ENCODE measurements at regions not wholly inside any gene's neighbourhood (a gene's known extent, or its start where the extent isn't known, plus 50 kb on each side); places are given as distances from the start of the nearest gene placed in this dataset.

GRCh38 chr4:81906905-81907304 is 435.2 kb upstream of the RASGEF1B start:
- peaks cover 2% of the 10 kb centered on the region for H3K27me3 Mint-ChIP-seq (ENCODE audit: insufficient read depth, low read depth)
- no peak for DNase-seq (ENCODE audit: low spot score)
- Histone ChIP-seq H3F3A (ENCODE audit: low read depth) (no peaks in the 10 kb centered on the region), H4K20me1 (ENCODE audit: low read depth) (no peaks in the 10 kb centered on the region), H3K27ac (no peak overlapping the region), H3K27me3 (no peaks in the 10 kb centered on the region), H3K4me2 (no peak overlapping the region), H2AFZ (replicated peaks) (no peak overlapping the region), H3K4me3 (no peak overlapping the region), H3K79me2 (ENCODE audit: low read depth) (no peaks in the 10 kb centered on the region), H3K36me3 (no peaks in the 10 kb centered on the region), H3K9me3 (ENCODE audit: low read depth) (no peaks in the 10 kb centered on the region), H3K4me1 (no peaks in the 10 kb centered on the region), H3K9ac (no peak overlapping the region)
- no peaks in the 10 kb centered on the region for H3K36me3 Mint-ChIP-seq
- H3K4me3 Mint-ChIP-seq: no peak overlapping the region
- no peaks in the 10 kb centered on the region for H3K4me1 Mint-ChIP-seq
- H3K9me3 Mint-ChIP-seq: no peaks in the 10 kb centered on the region
- no peak overlapping the region for H3K27ac Mint-ChIP-seq
- TF ChIP-seq EZH2 (IDR thresholded peaks at IDR 0.05): no peak
- TF ChIP-seq, protein P1, sequence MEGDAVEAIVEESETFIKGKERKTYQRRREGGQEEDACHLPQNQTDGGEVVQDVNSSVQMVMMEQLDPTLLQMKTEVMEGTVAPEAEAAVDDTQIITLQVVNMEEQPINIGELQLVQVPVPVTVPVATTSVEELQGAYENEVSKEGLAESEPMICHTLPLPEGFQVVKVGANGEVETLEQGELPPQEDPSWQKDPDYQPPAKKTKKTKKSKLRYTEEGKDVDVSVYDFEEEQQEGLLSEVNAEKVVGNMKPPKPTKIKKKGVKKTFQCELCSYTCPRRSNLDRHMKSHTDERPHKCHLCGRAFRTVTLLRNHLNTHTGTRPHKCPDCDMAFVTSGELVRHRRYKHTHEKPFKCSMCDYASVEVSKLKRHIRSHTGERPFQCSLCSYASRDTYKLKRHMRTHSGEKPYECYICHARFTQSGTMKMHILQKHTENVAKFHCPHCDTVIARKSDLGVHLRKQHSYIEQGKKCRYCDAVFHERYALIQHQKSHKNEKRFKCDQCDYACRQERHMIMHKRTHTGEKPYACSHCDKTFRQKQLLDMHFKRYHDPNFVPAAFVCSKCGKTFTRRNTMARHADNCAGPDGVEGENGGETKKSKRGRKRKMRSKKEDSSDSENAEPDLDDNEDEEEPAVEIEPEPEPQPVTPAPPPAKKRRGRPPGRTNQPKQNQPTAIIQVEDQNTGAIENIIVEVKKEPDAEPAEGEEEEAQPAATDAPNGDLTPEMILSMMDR (IDR thresholded peaks at IDR 0.05): no peak
- no peak for TF ChIP-seq EZH2phosphoT487 (IDR thresholded peaks at IDR 0.05)

DNA sequence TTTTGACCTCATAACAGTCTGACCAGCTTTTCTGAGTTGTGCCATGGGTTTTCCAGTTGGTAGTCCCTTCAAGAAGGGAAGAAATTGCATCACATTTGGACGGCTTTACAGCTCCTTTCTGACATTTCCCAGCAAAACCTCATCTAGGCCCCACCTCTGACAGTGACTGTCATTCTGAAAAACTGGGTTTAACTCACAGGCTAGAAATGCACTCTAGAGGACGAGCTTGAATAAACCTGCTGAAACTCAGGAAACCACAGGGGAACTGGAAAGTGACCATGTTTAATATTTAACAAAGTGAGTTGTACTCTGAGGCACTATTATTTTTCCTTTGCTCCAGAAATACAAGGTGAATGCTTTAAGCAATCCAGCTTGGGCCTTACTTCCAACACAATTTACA is 434.3 kb upstream of the RASGEF1B start:
- Histone ChIP-seq H2AFZ (replicated peaks) (peak overlapping the region; percentile 48), H3K4me3 (no peak overlapping the region), H3K36me3 (no peaks in the 10 kb centered on the region), H3K4me1 (no peaks in the 10 kb centered on the region), H3K4me2 (no peak overlapping the region), H3K9me3 (ENCODE audit: low read depth) (no peaks in the 10 kb centered on the region), H3K9ac (no peak overlapping the region), H3K27me3 (no peaks in the 10 kb centered on the region), H3F3A (ENCODE audit: low read depth) (no peaks in the 10 kb centered on the region), H4K20me1 (ENCODE audit: low read depth) (no peaks in the 10 kb centered on the region), H3K79me2 (ENCODE audit: low read depth) (no peaks in the 10 kb centered on the region), H3K27ac (no peak overlapping the region)
- Mint-ChIP-seq H3K27ac (no peak overlapping the region), H3K4me3 (no peak overlapping the region), H3K36me3 (no peaks in the 10 kb centered on the region), H3K4me1 (no peaks in the 10 kb centered on the region), H3K9me3 (no peaks in the 10 kb centered on the region), H3K27me3 (ENCODE audit: insufficient read depth, low read depth) (peaks cover 2% of the 10 kb centered on the region)
- DNase-seq (ENCODE audit: low spot score): no peak
- TF ChIP-seq EZH2phosphoT487 (IDR thresholded peaks at IDR 0.05) (no peak), EZH2 (IDR thresholded peaks at IDR 0.05) (no peak)
- TF ChIP-seq, protein P1 (IDR thresholded peaks at IDR 0.05): no peak

DNA sequence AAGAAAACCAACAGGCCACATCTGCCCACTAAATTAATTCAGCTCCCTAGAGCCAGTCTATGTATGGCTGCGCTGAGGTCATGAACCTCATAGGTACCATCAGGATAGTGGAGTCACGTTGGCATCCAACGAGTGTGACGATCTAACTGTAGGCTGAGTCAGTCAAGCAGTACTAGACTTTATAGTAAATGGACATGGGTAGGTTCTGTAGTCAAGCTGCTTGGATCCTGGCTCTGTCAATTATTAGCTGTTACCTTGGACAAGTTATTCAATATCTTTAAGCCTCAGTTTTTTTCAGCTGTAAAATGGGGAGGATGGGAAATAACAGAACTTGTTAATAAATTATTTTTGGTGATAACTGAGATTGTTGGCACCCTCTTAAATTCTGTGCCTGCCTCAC is 432.4 kb upstream of the RASGEF1B start:
- Mint-ChIP-seq H3K4me1 (peaks cover 3% of the 10 kb centered on the region), H3K27me3 (ENCODE audit: insufficient read depth, low read depth) (peaks cover 2% of the 10 kb centered on the region), H3K4me3 (no peak overlapping the region), H3K9me3 (no peaks in the 10 kb centered on the region), H3K36me3 (no peaks in the 10 kb centered on the region), H3K27ac (no peak overlapping the region)
- Histone ChIP-seq H3K9me3 (ENCODE audit: low read depth) (no peaks in the 10 kb centered on the region), H3K36me3 (no peaks in the 10 kb centered on the region), H2AFZ (replicated peaks) (no peak overlapping the region), H4K20me1 (ENCODE audit: low read depth) (no peaks in the 10 kb centered on the region), H3K27ac (no peak overlapping the region), H3K9ac (no peak overlapping the region), H3K4me2 (no peak overlapping the region), H3K4me1 (peaks cover 3% of the 10 kb centered on the region), H3F3A (ENCODE audit: low read depth) (no peaks in the 10 kb centered on the region), H3K79me2 (ENCODE audit: low read depth) (no peaks in the 10 kb centered on the region), H3K4me3 (no peak overlapping the region), H3K27me3 (no peaks in the 10 kb centered on the region)
- no peak for TF ChIP-seq EZH2 (IDR thresholded peaks at IDR 0.05)
- TF ChIP-seq, protein P1 (IDR thresholded peaks at IDR 0.05): no peak
- TF ChIP-seq EZH2phosphoT487 (IDR thresholded peaks at IDR 0.05): no peak
- no peak for DNase-seq (ENCODE audit: low spot score)

Data from neural progenitor cell (in vitro differentiated cells).